Loucy (cell line): ENCODE measurements at regions not wholly inside any gene's neighbourhood (a gene's known extent, or its start where the extent isn't known, plus 50 kb on each side); places are given as distances from the start of the nearest gene placed in this dataset.

Experiments
- H2AFZ ChIP-seq: fragments of 200-600 bp; sonication (generic); 2 replicates; pipeline ENCODE4 v1.6.0; 2016; ENCODE audit warnings: antibody characterized with exemption, mild to moderate bottlenecking, low read length, moderate library complexity
- H3F3A ChIP-seq: fragments of 200-600 bp; 2 replicates; pipeline ENCODE4 v1.6.0; 2016; ENCODE audit warnings: antibody characterized with exemption, low read depth, mild to moderate bottlenecking
- H3K27me3 ChIP-seq: fragments of 200-600 bp; sonication (generic); 2 replicates; pipeline ENCODE4 v1.6.1; 2014; ENCODE audit warnings: low read length, mild to moderate bottlenecking; ENCODE audit not compliant: insufficient read depth, poor library complexity, severe bottlenecking
- H3K36me3 ChIP-seq: fragments of 200-600 bp; sonication (generic); 2 replicates; pipeline ENCODE4 v1.6.1; 2016; ENCODE audit warnings: low read length; ENCODE audit not compliant: insufficient read depth
- H3K4me1 ChIP-seq: fragments of 200-600 bp; sonication (generic); 2 replicates; pipeline ENCODE4 v1.5.1; 2014; ENCODE audit warnings: low read length, mild to moderate bottlenecking; ENCODE audit not compliant: insufficient read depth, poor library complexity, severe bottlenecking
- H3K4me2 ChIP-seq: fragments of 200-600 bp; sonication (generic); 2 replicates; pipeline ENCODE4 v1.6.0; 2014; ENCODE audit warnings: antibody characterized with exemption, low read length, low read depth, mild to moderate bottlenecking; ENCODE audit not compliant: poor library complexity, severe bottlenecking
- H3K4me3 ChIP-seq: fragments of 200-600 bp; sonication (generic); 2 replicates; pipeline ENCODE4 v1.5.1; 2014; ENCODE audit warnings: low read length, mild to moderate bottlenecking, mixed read lengths; ENCODE audit not compliant: poor library complexity, severe bottlenecking
- H3K79me2 ChIP-seq: fragments of 200-600 bp; sonication (generic); 2 replicates; pipeline ENCODE4 v1.6.1; 2014; ENCODE audit warnings: low read length; ENCODE audit not compliant: insufficient read depth
- H3K9ac ChIP-seq: fragments of 200-600 bp; sonication (generic); 2 replicates; pipeline ENCODE4 v1.6.0; 2014; ENCODE audit warnings: mild to moderate bottlenecking, low read depth, low read length, moderate library complexity; ENCODE audit not compliant: poor library complexity, severe bottlenecking
- H3K9me2 ChIP-seq: fragments of 200-600 bp; sonication (generic); replicated peaks from 2 replicates; pipeline ENCODE4 v1.6.1; 2016; ENCODE audit warnings: low read depth, low read length, mixed read lengths
- H3K9me3 ChIP-seq: fragments of 200-600 bp; sonication (generic); 2 replicates; pipeline ENCODE4 v1.6.1; 2014; ENCODE audit warnings: mild to moderate bottlenecking, antibody characterized with exemption, low read length, low read depth; ENCODE audit not compliant: insufficient read depth
- H4K20me1 ChIP-seq: fragments of 200-600 bp; sonication (generic); 2 replicates; pipeline ENCODE4 v1.6.0; 2014; ENCODE audit warnings: antibody characterized with exemption, low read length, mild to moderate bottlenecking; ENCODE audit not compliant: insufficient read depth, poor library complexity, severe bottlenecking
- EZH2phosphoT487 ChIP-seq: fragments of 200-600 bp; IDR thresholded peaks from 2 replicates; pipeline ENCODE4 v1.6.1; 2018; ENCODE audit warnings: antibody characterized with exemption, mild to moderate bottlenecking, moderate library complexity, borderline replicate concordance
- TF ChIP-seq, protein P1 (sequence below): fragments of 200-600 bp; sonication (generic); conservative IDR thresholded peaks from 2 replicates; pipeline ENCODE4 v1.5.1; 2014; ENCODE audit warnings: mild to moderate bottlenecking, antibody characterized with exemption, low read length

DNA sequence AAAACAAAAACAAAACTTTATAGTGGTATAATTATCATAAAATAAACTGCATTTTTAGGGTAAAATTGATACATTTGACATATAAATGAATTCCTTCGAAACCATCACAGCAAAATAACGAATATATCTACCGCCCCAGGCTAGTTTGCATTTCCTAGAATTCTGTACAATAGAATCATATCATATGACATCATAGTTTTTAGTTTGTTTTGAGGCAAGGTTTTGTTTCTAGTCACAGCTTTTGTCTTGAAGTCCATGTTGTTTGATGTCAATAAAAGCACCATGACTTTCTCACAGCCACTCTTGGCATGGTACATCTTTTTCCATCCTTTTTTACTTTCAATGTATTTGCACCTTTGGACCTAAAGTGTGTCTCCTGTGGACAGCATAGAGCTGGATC lies 102.9 kb downstream of the FOXL3 start:
- Histone ChIP-seq H3K27me3 (no peaks in the 10 kb centered on the region), H4K20me1 (no peaks in the 10 kb centered on the region), H3K9me3 (peaks cover 16% of the 10 kb centered on the region; the same call in 1 of the 2 replicates), H3K4me2 (no peak overlapping the region), H3K36me3 (no peaks in the 10 kb centered on the region), H3K9me2 (no peaks in the 10 kb centered on the region), H3F3A (no peaks in the 10 kb centered on the region), H3K4me3 (no peak overlapping the region), H3K9ac (no peak overlapping the region), H3K79me2 (no peaks in the 10 kb centered on the region), H2AFZ (no peak overlapping the region), H3K4me1 (no peaks in the 10 kb centered on the region)
- TF ChIP-seq, protein P1, sequence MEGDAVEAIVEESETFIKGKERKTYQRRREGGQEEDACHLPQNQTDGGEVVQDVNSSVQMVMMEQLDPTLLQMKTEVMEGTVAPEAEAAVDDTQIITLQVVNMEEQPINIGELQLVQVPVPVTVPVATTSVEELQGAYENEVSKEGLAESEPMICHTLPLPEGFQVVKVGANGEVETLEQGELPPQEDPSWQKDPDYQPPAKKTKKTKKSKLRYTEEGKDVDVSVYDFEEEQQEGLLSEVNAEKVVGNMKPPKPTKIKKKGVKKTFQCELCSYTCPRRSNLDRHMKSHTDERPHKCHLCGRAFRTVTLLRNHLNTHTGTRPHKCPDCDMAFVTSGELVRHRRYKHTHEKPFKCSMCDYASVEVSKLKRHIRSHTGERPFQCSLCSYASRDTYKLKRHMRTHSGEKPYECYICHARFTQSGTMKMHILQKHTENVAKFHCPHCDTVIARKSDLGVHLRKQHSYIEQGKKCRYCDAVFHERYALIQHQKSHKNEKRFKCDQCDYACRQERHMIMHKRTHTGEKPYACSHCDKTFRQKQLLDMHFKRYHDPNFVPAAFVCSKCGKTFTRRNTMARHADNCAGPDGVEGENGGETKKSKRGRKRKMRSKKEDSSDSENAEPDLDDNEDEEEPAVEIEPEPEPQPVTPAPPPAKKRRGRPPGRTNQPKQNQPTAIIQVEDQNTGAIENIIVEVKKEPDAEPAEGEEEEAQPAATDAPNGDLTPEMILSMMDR: no peak
- no peak for TF ChIP-seq EZH2phosphoT487

DNA sequence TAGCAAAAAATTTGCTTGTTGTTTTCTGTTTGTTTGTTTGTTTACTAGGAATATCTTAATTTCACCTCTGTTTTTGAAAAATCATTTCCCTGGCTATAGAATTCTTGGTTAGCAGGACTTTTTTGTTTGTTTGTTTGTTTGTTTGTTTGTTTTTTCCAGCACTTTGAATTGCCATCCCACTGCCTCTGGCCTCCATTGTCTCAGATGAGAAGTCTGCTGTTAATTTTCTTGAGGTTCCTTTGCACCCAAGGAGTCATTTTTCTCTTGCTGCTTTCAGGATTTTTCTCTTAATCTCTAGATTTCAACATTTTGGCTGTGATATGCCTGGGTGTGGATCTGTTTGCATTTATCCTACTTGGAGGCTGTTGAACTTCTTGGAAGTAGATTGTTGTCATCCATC lies 105.7 kb downstream of the FOXL3 start:
- Histone ChIP-seq H3F3A (no peaks in the 10 kb centered on the region), H4K20me1 (no peaks in the 10 kb centered on the region), H3K27me3 (no peaks in the 10 kb centered on the region), H3K9me3 (peaks cover 32% of the 10 kb centered on the region; the same call in 1 of the 2 replicates), H2AFZ (no peak overlapping the region), H3K79me2 (no peaks in the 10 kb centered on the region), H3K9me2 (no peaks in the 10 kb centered on the region), H3K9ac (no peak overlapping the region), H3K36me3 (no peaks in the 10 kb centered on the region), H3K4me2 (no peak overlapping the region), H3K4me3 (no peak overlapping the region), H3K4me1 (no peaks in the 10 kb centered on the region)
- TF ChIP-seq, protein P1: no peak
- TF ChIP-seq EZH2phosphoT487: no peak

DNA sequence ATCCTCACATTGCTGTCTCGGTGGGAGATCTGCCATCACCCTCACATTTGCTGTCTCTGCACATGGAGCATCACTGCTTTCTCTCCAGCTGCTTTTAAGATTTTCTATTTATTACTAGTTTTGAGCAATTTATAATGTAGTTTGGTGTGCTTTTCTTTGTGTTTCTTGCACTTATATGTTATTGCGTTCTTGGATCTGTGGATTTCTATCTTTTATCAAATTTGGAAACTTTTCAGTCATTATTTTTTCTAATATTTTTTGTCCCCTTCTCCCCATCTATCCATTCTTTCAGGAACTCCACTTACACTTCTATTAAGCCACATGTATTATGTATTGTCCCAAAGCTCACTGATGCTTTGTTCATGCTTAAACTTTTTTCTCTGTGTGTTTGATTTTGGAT lies 108.9 kb downstream of the FOXL3 start:
- no peaks in the 10 kb centered on the region for H3K36me3 ChIP-seq
- H2AFZ ChIP-seq: no peak overlapping the region
- no peak overlapping the region for H3K4me2 ChIP-seq
- H3K27me3 ChIP-seq: no peaks in the 10 kb centered on the region
- no peaks in the 10 kb centered on the region for H3K79me2 ChIP-seq
- no peaks in the 10 kb centered on the region for H3K9me2 ChIP-seq
- H3K4me1 ChIP-seq: no peaks in the 10 kb centered on the region
- H3K9me3 ChIP-seq: peaks cover 37% of the 10 kb centered on the region; the same call in 1 of the 2 replicates
- no peaks in the 10 kb centered on the region for H4K20me1 ChIP-seq
- H3K4me3 ChIP-seq: no peak overlapping the region
- no peaks in the 10 kb centered on the region for H3F3A ChIP-seq
- no peak overlapping the region for H3K9ac ChIP-seq
- TF ChIP-seq, protein P1: no peak
- TF ChIP-seq EZH2phosphoT487: no peak
